NCI-H1105 (cell line): ENCODE measurements at regions not wholly inside any gene's neighbourhood (a gene's known extent, or its start where the extent isn't known, plus 50 kb on each side); places are given as distances from the start of the nearest gene placed in this dataset.
"Not testable (repeated sequence)": the region's sequence is repeated elsewhere in the genome, so short reads cannot be mapped to it uniquely, and the experiment has no call there.

Experiments used
- DNase-seq: peaks from one replicate; lab custom pipeline; 2025; lab: John Stamatoyannopoulos, UW

- DNase-seq = no peak
Measured at GRCh38 chr9:101977614-101978210, 239.3 kb upstream of the GRIN3A start.

- no peak for DNase-seq
Measured at GRCh38 chr9:101970609-101971008, 232.2 kb upstream of the GRIN3A start.

DNA sequence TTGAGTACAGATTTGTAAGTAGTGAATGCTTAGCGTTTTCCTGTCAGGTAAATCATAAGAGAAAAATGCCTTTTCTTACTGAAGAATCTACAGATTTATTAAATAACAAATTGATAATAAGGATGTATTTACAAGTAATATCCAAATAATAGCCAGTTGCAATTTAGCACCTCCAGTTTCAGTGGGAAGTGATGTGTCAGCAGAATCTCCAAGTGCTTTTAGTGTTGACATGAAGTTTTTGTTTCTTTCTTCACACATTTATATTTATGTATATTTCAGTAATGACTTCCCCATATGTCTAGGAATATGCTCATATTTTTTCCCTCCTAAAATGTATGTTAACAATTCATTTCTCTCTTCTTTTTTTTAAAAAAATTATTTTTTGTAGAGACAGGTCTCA lies 229.9 kb upstream of the GRIN3A start:
- no peak for DNase-seq

DNA sequence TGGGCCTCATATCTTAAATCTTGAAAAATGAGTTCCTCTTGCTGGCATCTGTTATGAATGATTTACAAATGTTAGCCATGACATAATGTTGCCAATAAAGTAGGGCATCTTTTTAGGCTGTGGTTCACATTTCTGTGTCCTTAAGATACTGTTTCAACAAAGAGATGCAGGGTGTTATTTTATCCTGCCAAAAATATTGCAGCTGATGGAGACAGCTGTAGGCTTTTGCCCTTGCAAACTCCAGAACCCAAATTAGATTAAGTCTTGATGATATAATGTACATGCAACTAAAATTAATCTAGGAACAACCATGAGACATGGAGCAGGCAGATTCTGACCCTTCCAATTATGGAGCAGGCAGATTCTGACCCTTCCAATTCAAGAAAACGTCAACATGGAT lies 228.2 kb upstream of the GRIN3A start:
- no peak for DNase-seq

- DNase-seq = no peak
Measured at GRCh38 chr9:101957705-101958104, 219.3 kb upstream of the GRIN3A start.

- DNase-seq = no peak
Measured at GRCh38 chr9:101951598-101951997, 213.2 kb upstream of the GRIN3A start.

DNA sequence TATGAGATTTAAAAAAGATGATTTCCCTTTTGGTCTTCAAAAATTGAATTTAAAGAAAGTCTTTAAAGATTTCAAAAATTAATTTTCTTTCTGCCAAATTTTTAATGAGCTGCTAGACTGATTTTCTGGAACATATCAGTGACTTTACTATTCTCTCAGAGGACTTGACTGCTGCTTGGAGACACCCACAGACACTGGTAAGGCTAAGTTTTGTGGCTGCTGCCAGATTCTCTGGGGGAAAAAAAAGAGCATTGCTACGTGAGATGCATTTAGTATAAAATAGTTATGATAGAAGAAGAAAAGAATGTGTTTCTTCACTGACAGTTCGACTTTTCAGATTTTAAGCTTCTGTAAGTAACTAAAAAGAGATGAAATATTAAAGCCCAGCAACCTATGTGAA lies 193.3 kb upstream of the GRIN3A start:
- DNase-seq = no peak

- DNase-seq = no peak
Measured at GRCh38 chr9:101930783-101931182, 192.3 kb upstream of the GRIN3A start.

- no peak for DNase-seq
Measured at GRCh38 chr9:101925498-101925897, 187.1 kb upstream of the GRIN3A start.

DNA sequence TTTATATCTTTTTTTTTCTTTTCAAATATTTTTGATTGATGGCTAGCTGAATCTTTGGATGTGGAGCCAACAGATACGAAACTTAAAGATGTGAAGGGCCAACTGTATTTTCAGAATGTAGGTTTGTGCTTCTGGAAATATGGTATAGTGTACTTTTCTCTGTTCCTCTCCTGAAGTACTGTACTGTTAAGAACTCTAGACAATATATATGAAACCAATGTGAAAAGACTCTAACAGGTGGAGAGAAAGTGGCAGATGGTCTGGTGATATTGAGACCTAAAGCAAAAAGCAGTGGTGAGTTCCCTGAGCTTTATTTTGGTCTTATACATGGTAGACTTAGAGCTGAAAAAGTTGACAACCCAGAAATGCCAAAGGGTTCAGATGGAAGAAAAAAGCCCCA lies 185.0 kb upstream of the GRIN3A start:
- no peak for DNase-seq

DNA sequence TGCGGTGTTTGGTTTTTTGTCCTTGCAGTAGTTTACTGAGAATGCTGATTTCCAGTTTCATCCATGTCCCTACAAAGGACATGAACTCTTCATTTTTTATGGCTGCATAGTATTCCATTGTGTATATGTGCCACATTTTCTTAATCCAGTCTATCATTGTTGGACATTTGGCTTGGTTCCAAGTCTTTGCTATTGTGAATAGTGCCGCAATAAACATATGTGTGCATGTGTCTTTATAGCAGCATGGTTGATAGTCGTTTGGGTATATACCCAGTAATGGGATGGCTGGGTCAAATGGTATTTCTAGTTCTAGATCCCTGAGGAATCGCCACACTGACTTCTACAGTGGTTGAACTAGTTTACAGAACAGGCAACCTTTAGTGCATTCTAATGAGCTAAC lies 178.5 kb upstream of the GRIN3A start:
- not testable (repeated sequence) for DNase-seq

GRCh38 chr9:101915482-101915881 lies 177.0 kb upstream of the GRIN3A start:
- DNase-seq = no peak

DNA sequence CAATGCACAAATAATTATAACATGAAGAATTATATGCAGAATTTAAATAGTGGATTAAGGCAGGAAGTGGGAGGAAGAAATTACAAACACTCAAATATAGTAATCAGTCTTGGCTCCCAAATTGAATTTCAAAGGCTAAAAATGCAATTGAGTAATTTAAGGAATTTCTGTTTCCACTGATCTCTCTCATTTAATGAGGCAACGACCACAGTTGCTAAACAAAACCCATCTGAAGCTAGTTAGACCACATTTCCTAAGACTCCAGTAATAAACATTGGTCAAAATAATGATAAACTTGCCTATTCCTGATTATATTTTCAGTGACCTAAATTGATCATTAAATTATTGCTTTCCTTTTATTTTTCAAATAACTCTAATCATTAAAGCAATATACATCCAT lies 174.3 kb upstream of the GRIN3A start:
- no peak for DNase-seq

- no peak for DNase-seq
Measured at GRCh38 chr9:101907466-101907865, 169.0 kb upstream of the GRIN3A start.

DNA sequence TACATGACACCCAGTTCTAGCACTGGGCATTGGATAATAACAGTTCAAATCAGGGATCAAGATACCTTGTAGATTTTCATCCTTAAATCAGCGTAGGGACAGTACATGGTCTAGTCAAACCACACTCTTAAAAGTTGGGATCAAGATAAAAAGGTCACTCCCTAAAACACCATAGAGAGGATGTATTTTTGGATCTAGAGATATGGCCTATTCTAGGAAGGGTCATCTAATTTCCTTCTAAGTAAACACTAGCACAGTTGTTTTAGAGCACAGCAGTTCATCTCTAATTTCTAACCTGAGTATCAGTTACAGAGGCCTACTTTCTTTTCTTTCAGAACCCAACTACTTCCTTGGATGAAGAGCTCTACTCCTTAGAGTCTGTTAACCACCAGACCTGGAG lies 166.4 kb upstream of the GRIN3A start:
- no peak for DNase-seq

DNA sequence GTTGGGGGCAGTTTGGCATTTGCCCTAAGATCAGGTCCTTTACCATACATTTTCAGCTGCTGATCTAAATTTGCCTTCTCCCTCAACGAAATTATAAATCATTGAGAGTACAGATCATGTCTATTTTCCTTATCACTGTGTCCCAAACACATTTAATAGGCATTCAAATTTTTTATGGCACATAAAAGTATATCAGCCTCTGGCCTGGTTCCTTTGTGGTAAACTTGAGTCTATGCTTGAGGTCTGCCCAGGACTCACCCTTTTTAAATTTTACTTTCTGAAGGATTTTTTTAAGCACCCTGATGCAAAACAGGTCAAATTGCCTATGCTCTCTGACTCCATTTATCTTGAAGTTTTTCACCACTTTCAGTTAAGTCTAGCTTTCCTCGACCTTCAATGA lies 163.6 kb upstream of the GRIN3A start:
- no peak for DNase-seq

- DNase-seq = no peak
Measured at GRCh38 chr9:101897196-101897595, 158.7 kb upstream of the GRIN3A start.

GRCh38 chr9:101893661-101894646 lies 155.5 kb upstream of the GRIN3A start:
- no peak for DNase-seq

GRCh38 chr9:101881508-101881907 lies 143.1 kb upstream of the GRIN3A start:
- DNase-seq = no peak

GRCh38 chr9:101880846-101881245 lies 142.4 kb upstream of the GRIN3A start:
- DNase-seq = no peak

GRCh38 chr9:101878734-101879133 lies 140.3 kb upstream of the GRIN3A start:
- no peak for DNase-seq

- no peak for DNase-seq
Measured at GRCh38 chr9:101877439-101877838, 139.0 kb upstream of the GRIN3A start.

GRCh38 chr9:101861472-101861871 lies 123.0 kb upstream of the GRIN3A start:
- DNase-seq = no peak

- no peak for DNase-seq
Measured at GRCh38 chr9:101860920-101861319, 122.5 kb upstream of the GRIN3A start.
